Cerebellar nuclear complex (tissue), 1 donor: ENCODE measurements at regions not wholly inside any gene's neighbourhood (a gene's known extent, or its start where the extent isn't known, plus 50 kb on each side); places are given as distances from the start of the nearest gene placed in this dataset.

Experiments
- DNase-seq, 2 experiments: peaks; one replicate each; lab custom pipeline; 2025; lab: John Stamatoyannopoulos, UW

DNA sequence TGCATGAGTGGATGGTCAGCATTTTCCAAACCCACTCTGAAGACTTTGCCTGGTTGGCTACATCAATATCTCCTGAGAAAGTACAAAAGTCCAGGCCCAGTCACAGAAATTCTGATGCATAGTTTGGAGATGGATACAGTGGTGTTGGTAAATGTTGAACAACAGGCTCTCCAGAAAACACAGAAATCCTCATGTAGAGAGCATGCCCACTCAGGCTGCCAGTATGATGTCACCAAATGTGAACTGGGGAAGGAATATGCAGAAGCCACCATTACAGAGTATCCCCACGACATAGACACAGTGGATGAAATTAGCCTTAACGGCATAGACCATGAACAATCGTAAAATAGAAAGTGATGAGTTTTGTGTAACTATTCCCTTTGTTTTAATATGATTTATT is 97.1 kb upstream of the NXT1 start:
- no peak for DNase-seq

DNA sequence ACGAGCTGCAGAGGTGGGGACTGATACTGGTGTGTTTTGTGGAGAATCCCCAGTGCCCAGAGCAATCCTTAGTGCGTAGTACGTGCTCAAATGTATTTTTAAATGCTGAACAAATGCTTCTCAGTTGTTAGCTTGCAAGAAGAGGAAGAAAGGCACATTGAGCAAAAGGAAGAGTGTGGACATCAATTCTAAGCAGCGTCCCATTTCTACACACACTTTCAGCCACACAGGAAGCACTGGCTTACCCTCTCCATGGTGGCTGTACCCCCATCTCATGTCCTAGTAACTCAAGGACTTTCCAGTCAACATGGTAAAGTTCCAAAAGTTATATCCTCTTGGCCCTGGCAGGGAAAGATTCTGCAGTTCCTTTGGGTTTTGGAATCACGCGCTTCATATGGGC is 98.8 kb upstream of the NXT1 start:
- no peak for DNase-seq

DNA sequence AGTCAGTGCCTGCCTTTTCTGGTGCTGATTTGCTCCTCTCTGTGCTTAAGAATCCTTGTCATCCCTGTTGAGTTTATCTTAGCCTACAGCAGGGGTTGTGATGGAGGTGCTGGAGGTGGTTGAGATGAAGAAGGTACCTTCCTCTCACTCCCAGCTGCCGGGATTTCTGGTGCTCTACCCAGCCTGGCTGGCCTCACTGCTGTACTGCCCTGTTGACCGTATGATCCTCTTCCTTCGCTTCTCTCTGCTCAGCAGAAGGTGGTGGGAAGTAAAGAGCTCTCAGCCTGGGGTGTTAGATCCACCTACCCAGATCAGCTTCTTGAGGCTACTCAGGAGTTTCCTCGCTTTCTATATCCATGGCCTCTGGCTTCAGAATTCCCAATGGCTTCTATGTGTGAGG is 101.0 kb upstream of the NXT1 start:
- DNase-seq: no peak

DNA sequence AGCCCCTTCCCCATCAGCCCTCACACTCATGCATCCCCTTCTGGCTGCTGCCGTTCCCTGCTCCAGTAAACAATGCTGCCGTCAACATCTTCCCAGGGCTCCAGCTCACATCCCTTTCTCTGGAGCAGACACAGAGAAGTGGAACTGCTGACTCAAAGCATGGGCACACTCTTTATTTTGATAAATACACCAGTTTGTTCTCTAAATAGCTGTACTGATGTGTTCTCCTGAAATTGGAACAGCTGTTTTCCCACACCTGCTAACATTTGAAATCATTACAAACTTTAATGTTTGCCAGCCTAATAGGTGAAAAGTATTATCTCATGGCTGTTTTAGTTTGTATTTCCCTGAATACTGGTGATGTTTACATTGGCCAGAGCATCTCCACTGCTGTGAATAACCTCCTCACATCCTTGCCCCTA is 102.1 kb upstream of the NXT1 start:
- no peak for DNase-seq

DNA sequence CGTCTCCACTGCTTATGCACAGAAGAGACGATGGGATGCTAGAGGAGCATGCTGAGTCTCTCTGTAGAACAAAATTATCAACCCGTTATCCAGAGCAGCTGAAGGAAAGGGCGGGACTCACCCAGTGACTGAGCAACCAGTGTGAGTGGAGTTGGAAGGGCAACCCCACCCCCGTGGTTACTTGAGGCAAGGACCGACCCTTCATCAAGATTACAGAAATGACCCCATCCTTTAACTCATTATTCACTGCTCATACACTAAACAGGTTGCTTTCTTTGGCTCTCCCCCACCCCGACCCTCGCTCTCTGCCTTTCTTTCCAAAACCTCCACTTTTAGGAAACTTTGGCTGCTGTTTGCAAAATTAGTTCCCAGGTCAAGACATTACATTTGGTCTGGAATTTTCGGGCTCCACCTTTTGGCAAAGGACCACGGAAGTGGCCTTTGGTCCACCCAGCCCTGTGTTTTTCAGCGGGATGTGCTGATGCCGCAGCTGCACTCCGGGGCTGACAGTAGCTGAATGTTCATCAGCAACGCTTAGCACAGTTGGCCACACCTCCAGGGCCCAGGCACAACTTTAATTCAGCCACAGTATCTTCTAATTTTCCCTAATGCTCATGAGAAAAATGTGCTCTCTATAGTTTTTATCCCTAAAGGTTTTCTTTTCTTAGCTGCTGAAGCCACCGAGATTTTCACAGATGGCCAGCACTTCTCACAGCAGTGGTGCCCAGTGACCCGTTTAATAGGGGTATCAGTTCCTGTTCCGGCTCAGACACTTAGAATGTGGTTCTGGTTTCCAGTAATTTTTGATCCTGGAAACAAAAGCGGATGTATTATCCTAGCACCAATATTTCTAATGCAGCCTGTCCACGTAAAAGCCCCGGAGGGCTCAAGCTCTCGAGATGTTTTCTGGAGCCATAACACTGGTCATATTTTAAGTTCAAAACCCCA is 103.6 kb upstream of the NXT1 start:
- DNase-seq: no peak

DNA sequence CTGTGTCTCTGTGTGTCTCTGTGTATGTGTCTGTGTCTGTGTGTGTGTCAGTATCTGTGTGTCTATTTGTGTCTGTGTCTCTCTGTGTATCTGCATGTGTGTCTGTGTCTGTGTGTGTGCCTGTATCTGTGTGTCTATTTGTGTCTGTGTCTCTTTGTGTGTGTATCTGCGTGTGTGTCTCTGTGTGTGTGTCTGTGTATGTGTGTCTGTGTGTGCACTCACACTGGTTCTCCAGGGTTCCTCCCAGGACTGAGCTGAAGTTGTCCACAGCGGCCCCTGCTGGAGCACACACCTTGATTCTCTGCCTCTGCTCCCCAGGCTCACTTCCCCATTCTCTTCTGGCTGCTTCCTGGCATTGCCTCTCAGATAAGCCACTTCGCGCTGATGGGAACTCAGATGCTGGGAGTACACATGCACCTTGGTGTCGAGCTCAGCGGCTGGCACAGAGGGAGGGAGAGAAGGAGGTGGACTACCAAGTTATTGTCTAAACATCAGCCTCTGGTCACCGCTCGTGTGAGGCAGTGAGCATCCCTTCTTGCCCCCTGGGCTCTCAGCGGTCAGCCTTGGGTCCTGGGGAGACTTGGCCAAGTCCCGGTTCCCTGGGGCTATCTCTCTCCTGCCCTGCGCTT is 104.9 kb upstream of the NXT1 start:
- no peak for DNase-seq

DNA sequence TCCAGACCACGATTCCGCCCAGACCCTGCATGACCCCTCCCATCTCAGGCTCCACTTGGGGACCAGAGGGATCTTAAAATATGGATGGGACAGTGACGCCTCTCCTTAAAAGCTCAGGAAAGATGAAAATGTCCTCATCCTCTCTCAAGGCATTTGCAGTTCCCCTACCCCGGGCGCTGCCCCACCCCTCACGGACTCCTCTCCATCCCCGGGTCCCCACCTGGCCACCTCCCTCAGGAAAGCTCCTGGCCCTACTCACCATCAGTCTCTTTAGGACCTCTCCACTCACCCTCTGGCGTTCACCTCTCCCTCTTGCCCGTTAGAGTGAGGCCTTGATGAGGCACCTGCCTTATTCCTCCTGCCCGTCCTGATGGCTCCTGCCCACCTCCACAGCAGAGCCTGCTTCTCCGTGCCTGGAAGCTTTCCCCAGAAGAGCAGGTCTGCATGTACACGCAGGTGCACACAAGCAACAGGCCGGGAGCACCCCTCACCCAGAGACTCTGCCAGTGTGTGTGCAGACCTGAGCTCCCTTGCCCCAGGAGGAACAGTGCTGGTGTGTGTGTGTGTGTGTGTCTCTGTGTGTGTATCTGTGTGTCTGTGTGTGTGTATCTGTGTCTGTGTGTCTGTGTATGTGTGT is 105.6 kb upstream of the NXT1 start:
- no peak for DNase-seq

DNA sequence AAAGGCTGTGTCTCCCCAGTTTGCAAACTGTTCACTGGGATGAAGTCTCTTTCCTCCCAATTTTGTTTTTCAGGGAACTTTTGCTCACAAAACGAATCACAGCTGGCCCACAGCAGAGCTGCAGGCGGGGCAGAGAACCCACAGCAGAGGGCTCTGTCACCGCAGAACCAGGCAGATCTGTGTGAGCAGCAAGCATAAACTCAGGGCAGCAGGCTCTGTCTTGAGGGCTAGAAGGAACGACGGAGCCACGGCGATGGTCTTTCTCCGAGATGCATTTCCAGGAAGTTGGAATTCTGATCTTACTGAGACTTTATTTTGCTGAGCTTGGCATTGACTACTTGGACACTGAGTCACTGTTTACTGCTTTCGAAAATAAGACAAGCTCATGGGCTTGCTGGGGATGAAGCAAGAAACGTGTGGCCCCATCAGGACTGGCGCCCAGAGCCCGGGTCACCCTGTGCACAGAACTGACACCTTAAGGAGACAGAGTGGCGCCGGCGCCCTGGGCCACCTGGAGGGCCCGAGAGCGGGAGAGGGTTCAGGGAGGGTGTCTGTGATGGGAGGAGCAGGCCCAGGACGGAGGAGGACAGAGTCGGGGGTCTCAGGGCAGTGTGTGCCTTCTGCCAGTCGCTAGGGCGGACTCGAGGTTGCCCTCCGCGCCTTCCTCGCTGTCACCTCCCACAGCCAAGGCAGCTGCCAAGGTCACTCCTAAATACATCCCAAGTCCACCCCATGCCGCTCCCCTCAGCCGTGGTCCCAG is 106.3 kb upstream of the NXT1 start:
- DNase-seq: no peak

DNA sequence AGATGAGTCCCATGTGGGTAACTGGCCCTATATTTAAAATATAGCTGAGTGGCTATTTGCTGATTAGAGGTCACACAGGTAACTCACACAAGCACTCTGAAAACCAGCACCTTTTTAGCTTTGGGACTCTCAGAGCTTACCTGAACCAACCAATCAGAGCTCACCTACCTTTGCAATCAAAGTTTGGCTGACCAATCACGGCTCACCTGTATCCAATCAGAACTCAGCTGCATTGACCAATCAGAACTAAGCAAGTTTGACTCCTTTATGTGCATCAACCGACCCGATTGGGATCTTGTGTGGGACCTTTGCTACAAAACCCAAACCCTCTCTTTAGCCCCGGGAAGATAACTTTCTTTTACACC is 106.8 kb upstream of the NXT1 start:
- no peak for DNase-seq

DNA sequence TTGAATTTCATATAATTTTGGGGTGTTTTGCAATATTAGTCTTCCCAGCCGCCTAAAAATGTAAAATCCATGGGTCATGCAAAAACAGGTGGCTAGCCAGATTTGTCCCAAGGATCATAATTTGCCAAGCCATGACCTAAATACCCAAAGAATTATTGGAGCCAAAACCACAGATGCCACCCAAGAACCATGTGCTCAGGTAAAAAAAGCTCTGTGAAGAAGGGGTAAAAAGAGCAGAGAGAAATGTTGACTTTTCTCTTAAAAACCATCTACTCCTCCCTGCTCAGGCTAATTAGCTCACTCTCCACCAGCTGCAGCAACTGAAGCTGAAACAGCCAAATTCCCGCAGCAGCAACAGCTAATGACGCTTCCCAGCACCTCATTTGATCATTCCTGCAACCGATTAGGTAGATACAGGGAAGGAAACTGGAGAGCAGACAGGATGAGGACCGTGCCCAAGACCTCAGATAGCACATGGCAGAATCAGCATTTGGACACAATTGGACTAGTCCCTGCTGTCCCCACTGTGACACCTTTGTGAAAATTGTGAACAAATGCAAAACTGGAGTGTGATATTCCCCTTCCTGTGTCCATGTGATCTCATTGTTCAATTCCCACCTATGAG is 107.9 kb upstream of the NXT1 start:
- DNase-seq: peak in 1 of 2 experiments; percentile 81

DNA sequence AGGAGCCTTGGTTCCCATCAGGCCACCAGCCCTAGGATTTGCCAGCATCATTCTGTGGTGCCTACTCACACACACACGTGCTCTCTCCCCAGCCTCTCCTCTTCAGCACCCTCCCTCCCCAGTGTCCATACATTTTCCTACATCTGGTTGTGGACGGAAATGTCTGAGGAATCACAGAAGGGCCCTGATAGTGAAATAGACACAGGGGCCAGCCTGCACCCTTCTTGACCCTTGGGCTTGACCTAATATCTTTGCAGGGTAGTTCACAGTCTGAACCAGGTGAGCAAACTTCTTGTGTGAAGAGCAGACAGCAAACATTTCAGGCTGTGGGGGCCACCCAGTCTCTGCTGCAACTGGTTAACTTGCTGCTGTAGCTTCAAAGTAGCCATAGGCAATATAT is 108.5 kb upstream of the NXT1 start:
- DNase-seq: no peak

DNA sequence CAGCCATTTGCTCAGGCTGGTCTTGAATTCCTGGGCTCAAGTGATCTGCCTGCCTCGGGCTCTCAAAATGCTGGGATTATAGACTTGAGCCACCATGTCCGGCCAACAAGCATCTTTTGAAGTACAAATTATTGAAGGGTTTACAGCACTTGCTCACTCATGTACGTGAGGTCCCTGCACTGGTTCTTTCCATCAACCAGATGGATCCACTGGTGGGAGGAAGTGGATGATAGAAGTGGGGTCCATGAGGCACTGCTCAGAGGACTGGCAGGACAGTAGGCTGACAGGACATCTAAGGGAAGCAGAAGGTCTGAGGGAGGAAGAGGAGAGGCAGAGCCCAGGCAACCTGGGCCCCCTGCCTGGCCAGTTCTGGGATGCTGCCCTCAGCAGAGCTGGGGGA is 109.2 kb upstream of the NXT1 start:
- DNase-seq: no peak

DNA sequence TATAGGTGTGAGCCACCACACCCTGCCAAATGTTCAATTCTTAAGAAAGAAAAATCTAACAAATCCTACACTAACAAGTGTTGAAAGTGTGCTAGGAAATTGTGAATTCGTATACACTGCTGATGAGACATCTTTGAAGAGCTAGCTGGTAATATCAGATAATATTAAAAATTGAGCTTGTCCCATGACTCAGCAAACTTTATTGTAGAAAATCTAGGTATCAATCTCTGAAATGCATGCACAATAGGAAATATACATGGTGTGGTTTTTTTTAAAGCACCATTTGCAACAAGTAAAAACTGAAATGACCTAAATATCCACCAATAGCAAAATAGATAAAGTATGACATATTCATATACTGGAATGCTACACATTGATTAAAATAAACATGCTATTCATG is 110.1 kb upstream of the NXT1 start:
- DNase-seq: no peak

DNA sequence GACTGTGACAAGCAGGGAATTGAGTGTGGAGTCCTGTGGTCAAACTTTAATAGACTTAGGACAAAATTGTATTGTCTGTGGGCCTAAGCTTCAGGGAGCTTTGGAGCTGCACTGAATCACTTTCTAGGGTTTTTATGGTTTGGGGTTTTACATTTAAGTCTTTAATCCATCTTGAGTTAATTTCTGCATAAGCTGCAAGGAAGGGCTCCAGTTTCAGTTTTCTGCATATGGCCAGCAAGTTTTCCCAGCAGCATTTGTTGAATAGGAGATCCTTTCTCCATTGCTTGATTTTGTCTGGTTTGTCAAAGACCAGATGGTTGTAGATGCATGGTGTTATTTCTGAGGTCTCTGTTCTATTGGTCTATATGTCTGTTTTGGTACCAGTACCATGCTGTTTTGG is 113.4 kb upstream of the NXT1 start:
- DNase-seq: no peak

DNA sequence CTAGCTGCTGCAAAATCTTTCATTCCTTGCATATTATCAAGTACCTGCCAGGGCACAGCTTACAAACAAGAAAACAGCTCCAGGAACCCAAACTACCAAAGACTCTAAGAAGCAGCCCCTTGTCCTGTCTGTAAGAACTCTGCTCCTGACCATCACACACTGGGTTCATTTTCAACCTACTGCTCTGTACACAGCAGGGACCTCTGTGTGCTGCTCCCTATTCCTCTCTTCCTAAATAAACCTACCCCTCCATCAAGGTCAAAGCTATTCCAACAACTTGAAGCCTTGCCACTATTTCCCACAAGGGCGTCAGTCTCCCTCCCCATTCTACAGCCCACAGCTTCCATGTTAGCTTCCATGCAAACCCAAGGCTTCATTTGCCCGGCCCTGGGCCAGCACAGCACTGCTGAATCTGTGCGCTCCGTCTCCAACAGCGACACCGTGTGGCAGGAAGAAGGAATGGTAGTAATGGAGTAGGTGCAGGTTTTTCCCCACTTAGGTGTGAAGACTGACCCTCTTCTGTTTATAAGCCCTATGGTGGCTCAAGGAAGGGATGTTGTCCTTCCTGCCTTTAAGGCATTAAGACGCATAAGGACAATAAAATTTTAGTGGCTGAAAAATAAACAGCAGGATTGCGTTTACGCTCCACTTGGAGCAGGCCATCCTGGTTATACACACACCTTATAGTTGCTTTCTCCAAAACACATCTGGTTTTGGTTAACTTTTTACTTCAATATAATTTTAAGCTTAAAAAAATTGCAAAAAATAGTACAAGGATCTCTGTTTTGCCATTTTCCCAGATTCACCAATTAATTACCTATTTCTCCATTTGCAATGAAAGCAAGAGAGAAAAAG is 115.2 kb upstream of the NXT1 start:
- no peak for DNase-seq

DNA sequence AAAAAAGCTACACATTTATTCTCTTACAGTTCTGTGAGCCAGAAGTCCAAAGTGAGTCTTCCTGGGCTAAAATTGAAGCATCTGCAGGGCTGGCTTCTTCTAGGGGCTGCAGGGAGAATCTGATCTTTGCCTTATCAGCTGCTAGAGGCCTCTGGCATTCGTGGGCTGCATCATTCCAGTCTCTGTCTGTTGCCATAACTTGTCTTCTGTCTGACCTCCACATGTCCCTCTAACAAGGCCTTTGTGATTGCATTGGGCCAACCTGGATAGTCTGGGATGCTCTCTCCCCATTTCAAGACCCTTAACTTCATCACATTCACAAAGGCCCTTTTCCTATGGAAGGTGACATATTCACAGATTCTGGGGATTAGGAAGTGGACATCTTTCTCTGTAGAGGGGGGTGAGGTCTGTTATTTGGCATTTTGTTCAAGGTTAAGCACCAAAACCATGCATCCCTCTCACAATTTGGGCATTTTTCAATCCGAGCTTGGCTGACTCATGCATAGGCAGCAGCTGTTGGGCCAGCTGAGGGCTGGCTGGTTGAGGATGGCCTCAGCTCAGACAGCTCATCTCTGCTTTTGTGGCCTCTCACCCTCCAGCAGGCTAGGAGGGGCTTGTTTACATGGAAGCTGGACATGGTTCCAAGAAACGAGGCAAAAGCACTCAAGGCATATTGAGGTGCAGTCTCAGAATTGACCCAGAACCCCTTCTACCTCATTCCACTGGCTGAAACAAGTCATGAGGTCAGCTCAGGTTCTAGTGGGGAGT is 116.1 kb upstream of the NXT1 start:
- DNase-seq: no peak

DNA sequence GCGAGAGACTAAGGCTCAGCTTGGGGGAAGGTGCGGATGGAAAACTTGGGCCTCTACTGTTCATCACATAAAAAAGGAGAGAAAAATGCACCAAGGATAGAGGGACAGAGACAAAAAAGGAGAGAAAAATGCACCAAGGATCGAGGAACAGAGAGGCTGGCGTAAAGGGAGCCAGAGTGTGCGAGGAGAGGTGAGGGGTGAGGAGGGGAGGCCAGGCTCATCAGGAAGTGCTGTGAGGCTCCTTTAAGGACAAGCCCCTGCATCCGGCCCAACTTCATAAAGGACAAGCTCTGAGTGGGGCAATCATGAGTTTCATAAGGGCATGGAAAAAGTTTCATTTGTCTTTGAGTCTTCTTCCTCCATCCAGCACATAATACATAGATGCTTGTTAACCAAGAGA is 117.2 kb upstream of the NXT1 start:
- no peak for DNase-seq

DNA sequence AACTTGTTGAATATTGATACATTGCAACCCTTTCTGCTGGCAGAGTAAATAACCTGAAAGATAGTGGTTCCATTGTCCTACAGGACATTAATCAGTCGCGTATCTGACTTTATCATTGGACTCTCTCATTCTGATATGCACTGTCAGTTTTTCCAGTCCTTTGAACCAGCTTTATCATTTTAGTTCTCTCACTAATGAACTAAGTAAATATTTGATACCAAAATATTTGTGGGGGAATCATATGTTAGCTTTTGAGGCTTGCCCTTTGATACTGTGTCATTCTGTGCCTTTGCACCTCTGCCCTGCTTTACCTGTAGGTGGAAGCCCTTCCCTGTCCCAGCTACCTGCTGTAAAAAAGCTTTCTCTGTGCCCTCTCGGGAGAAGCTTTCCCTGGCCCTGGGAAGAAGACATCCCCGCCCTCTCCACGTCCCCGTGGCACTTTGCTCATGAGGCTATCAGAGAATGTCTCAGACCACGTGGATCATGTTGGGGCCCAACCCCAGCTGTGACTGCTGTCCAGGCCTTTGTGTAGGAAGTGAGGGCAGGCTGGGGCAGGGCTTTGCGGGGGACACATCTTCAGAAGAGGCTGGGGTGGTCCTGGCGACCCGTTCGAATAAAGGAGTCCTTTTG is 117.8 kb upstream of the NXT1 start:
- no peak for DNase-seq

DNA sequence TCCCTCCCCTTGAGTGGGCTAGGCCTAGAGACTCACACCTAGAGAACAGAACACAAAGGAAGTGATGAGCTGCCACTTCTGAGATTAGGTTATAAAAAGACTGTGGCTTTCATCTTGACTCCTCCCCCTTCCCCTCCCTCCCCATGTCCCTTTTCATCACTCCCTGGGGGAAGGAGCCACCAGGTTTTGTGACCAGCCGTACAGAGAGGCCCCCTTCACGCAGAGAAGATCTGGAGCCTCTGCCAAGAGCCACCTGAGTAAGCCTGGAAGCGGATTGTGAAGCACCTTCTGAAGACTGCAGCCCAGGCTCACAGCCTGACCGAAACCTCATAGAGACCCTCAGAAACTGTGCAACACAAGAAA is 118.4 kb upstream of the NXT1 start:
- DNase-seq: no peak
